NCI-H460 (cell line): ENCODE measurements at regions not wholly inside any gene's neighbourhood (a gene's known extent, or its start where the extent isn't known, plus 50 kb on each side); places are given as distances from the start of the nearest gene placed in this dataset.
"Not testable (repeated sequence)": the region's sequence is repeated elsewhere in the genome, so short reads cannot be mapped to it uniquely, and the experiment has no call there.

Experiments
- DNase-seq: peaks from one replicate; pipeline ENCODE4 v3.0.0-alpha.2; 2016; ENCODE audit warnings: low read depth; ENCODE audit errors: extremely low read depth

DNA sequence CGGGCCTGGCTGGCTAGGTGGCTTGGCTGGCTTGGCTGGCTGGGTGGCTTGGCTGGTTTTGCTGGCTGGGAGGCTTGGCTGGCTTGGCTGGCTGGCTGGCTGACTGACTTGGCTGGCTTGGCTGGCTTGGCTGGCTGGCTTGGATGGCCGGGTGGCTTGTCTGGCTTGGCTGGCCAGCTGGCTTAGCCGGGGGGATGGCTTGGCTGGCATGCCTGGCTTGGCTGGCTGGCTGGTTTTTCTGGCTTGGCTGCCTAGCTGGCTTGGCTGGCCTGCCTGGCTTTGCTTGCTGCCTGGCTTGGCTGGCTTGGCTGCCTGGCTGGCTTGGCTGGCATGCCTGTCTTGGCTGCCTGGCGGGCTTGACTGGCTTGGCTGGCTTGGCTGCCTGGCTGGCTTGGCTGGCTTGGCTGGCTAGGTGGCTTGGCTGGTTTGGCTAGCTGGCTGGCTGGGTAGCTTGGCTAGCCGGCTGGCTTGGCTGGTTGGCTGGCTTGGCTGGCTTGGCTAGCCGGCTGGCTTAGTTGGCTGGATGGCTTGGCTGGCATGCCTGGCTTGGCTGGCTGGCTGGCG lies 2829.6 kb downstream of the RPIA start:
- DNase-seq, result not testable (repeated sequence)

DNA sequence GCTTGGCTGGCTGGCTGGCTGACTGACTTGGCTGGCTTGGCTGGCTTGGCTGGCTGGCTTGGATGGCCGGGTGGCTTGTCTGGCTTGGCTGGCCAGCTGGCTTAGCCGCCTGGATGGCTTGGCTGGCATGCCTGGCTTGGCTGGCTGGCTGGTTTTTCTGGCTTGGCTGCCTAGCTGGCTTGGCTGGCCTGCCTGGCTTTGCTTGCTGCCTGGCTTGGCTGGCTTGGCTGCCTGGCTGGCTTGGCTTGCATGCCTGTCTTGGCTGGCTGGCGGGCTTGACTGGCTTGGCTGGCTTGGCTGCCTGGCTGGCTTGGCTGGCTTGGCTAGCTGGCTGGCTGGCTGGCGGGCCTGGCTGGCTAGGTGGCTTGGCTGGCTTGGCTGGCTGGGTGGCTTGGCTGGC lies 2830.5 kb downstream of the RPIA start:
- DNase-seq, result not testable (repeated sequence)

DNA sequence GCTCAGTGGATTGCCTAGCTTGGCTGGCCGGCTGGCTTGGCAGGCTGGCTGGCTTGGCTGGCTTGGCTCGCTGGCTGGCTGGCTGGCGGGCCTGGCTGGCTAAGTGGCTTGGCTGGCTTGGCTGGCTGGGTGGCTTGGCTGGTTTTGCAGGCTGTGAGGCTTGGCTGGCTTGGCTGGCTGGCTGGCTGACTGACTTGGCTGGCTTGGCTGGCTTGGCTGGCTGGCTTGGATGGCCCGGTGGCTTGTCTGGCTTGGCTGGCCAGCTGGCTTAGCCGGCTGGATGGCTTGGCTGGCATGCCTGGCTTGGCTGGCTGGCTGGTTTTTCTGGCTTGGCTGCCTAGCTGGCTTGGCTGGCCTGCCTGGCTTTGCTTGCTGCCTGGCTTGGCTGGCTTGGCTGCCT lies 2831.4 kb downstream of the RPIA start:
- not testable (repeated sequence) for DNase-seq

- DNase-seq, result not testable (repeated sequence)
Measured at GRCh38 chr2:91523751-91524150, 2832.3 kb downstream of the RPIA start.

GRCh38 chr2:91525587-91525986 lies 2834.1 kb downstream of the RPIA start:
- not testable (repeated sequence) for DNase-seq

- not testable (repeated sequence) for DNase-seq
Measured at GRCh38 chr2:91526083-91526482, 2834.6 kb downstream of the RPIA start.

GRCh38 chr2:91527056-91527455 lies 2835.6 kb downstream of the RPIA start:
- DNase-seq, result not testable (repeated sequence)

- DNase-seq, result not testable (repeated sequence)
Measured at GRCh38 chr2:91527491-91528031, 2836.1 kb downstream of the RPIA start.

DNA sequence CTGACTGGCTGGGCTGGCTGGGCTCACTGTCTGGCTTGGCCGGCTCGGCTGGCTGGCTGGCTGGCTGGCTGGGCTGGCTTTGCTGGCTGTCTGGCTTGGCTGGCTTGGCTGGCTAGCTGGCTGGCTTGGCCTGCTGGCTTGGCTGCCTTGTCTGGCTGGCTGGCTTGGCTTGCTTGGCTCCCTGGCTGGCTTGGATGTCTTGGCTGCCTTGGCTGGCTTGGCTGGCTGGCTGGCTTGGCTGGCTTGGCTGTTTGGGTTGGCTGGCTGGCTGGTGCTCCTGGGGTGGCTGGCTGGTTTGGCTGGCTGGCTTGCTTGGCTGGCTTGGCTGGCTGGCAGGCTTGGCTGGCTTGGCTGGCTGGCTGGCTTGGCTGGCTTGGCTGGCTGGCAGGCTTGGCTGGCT lies 2836.9 kb downstream of the RPIA start:
- DNase-seq, result not testable (repeated sequence)

DNA sequence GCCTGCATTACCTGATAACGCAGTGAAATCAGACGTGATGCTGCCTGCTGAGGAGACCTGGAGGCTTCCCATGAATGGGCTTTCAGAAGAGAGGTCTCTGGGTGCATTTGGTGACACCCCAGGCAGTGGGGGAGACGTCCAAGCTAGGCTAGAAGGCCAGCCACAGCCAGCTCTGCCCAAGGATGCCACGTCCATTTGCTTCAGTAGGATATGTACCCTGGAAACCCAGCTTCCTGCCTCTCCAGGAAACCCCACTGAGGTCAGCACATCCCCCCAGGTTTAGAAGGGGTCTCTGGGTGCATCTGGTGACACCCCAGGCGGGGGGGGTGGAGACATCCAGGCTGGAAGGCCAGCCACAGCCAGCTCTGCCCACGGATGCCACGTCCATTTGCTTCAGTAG lies 2844.6 kb downstream of the RPIA start:
- not testable (repeated sequence) for DNase-seq

DNA sequence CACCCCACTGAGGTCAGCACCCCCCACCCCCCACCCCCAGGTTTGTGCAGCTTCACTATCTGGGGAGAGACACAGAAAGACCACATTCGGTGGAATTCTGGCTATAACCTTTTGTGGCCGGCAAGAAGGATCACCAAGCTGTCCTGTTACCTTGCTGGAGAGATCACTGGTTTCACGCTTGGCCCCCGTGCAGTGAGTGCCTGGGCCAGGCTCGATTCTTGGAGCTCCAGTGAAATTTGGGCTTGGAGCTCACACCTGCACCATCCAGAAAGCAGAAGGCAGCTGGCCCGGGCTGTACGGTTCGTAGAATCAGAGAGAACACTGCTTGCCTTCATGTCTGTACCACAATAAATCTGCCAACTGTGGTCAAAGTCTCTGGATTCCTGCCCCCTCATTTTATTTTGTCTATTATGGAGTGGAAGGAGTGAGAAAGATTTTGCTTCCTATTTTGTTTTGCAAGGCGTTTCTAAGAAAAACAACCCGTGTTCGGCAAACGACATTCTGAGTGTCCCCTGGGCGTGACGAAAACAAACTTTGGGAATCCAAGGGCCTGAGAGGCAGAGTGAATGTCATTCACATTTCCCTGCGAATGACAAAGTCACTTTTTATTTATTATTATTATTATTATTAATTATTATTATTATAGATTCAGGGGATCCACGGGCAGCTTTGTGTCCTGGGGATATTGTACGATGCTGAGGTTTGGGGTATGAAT lies 2845.2 kb downstream of the RPIA start:
- DNase-seq, result not testable (repeated sequence)

DNA sequence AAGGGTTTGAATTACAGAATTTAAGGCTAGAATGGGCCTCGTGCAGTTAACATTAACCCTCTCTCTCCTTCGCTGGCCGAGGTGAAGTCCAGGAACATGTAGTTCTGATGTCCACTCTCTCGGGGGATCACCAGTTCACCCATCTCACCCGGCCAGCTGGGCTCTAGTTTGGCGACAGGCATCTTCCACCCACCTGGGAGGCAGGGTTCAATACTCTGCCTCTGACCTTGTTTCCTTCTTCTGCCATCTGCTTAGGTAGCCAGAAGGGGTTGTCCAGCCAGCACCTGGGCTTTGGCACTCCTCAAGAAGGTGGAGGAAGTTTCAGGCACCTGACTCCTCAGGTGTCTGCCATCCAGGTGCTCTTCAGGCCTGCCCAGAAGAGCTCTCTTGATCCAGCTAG lies 2857.8 kb downstream of the RPIA start:
- not testable (repeated sequence) for DNase-seq

- not testable (repeated sequence) for DNase-seq
Measured at GRCh38 chr2:91558234-91558633, 2866.8 kb downstream of the RPIA start.

DNA sequence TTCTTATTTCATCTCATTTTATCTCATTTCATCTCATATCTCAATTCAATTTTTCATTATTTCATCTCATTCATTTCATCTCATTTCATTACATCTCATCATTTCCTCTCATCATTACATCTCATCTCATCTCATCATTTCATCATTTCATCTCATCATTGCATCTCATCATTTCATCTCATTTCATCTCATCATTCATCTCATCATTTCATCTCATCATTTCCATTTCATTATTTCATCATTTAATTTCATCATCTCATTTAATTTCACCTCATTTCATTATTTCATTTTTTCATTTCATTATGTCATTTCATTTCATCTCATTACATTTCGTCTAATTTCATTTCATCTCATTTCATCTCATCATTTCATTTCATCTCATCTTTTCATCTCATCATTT lies 2867.8 kb downstream of the RPIA start:
- not testable (repeated sequence) for DNase-seq

DNA sequence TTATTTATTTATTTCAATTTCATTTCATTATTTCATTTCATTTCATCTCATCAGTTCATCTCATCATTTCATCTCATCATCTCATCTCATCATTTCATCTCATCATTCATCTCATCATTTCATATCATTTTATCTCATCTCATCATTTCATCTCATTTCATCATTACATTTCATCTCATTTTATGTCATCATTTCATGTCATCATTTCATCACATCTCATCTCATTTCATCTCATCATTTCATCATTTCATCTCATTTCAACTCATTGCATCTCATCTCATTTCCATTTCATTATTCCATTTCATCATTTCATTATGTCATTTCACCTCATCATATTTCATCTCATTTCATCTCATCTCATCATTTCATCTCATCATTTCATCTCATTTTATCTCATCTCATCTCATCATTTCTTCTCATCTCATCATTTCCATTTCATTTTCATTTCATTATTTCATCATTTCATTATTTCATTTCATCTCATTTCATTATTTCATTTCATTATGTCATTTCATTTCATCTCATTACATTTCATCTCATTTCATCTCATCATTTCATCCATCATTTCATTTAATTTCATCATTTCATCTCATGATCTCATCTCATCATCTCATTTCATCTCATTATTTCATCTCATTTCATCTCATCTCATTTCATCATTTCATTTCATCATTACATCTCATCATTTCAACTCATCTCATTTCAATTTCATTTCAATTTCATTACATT lies 2868.6 kb downstream of the RPIA start:
- DNase-seq, result not testable (repeated sequence)

- DNase-seq, result not testable (repeated sequence)
Measured at GRCh38 chr2:91562184-91562583, 2870.7 kb downstream of the RPIA start.

- not testable (repeated sequence) for DNase-seq
Measured at GRCh38 chr2:91564700-91565099, 2873.2 kb downstream of the RPIA start.

DNA sequence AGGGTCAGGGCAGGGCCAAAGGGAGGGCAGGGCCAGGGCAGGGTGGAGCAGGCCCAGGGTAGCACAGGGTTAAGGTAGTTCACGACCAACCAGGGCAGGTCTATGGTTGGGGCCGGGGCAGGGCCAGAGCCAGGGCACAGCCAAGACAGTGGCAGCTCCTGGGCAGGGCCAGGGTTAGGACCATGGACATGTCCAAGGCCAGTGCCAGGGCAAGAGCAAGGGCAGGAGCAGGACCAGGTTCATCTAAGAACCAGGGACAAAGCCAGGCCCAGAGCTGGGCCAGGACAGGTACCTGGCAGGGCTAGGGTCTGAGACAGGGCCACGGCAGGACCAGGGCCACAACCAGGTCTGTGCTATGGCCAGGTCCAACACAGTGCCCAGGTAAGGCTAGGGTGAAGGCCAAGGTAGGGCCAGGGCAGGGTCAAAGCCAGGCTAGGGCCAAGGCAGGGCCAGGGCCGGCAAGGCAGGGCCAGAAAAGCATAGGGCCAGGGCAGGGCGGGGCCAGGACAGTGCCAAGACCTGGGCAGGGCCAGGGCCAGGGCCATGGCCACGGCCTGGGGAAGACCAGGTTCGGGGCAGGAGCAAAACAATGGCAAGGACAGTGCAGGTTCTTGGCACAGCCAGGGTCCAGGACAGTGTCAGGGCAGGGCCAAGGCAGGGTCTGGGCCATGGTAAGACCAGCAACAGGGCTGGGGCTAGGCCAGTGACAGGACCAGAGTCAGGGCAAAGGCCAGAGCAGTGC lies 2874.4 kb downstream of the RPIA start:
- DNase-seq, result not testable (repeated sequence)

GRCh38 chr2:91566611-91567010 lies 2875.1 kb downstream of the RPIA start:
- not testable (repeated sequence) for DNase-seq

GRCh38 chr2:91567546-91568335 lies 2876.3 kb downstream of the RPIA start:
- DNase-seq, result not testable (repeated sequence)
